PC-3 (cell line): ENCODE measurements at regions not wholly inside any gene's neighbourhood (a gene's known extent, or its start where the extent isn't known, plus 50 kb on each side); places are given as distances from the start of the nearest gene placed in this dataset.

Source experiments
- ATAC-seq: fragments of 200-7000 bp; cut with Tn5 transposase; 2 replicates; pipeline ENCODE4 v1.9.1; 2020; ENCODE audit warnings: mild to moderate bottlenecking, moderate library complexity
- BruUV-seq: library from RNA; stranded (reverse); fragments of 400-500 nt; replicated peaks from 2 replicates; lab custom pipeline; 2021; lab: Mats Ljungman, UMichigan
- CTCF ChIA-PET: fragments of 300-600 bp; sonication (Branson Sonifier 250); formaldehyde crosslinking; loops from one replicate; lab custom pipeline; 2022; ENCODE audit warnings: antibody characterized with exemption; lab: Charles Lee
- POLR2A ChIA-PET: fragments of 300-600 bp; sonication (Branson Sonifier 250); formaldehyde crosslinking; loops from one replicate; lab custom pipeline; 2022; ENCODE audit warnings: antibody characterized with exemption; ENCODE audit not compliant: unreplicated experiment; lab: Charles Lee
- DNase-seq: peaks from one replicate; pipeline ENCODE4 v3.0.0-alpha.2; 2015
- H2AFZ ChIP-seq: fragments of 300-600 bp; sonication (generic); 2 replicates; pipeline ENCODE4 v1.6.0; 2016; ENCODE audit warnings: antibody characterized with exemption, low read length
- H3F3A ChIP-seq: fragments of 300-600 bp; sonication (generic); one replicate; pipeline ENCODE4 v1.6.0; 2017; ENCODE audit warnings: antibody characterized with exemption, low read length, control low read depth, mild to moderate bottlenecking; ENCODE audit not compliant: unreplicated experiment
- H3K27ac ChIP-seq: fragments of 300-600 bp; sonication (generic); 2 replicates; pipeline ENCODE4 v1.5.1; 2016; ENCODE audit warnings: mild to moderate bottlenecking, low read length
- H3K27me3 ChIP-seq: fragments of 300-600 bp; sonication (generic); 2 replicates; pipeline ENCODE4 v1.6.1; 2016; ENCODE audit warnings: low read length, mixed read lengths
- H3K36me3 ChIP-seq: fragments of 300-600 bp; sonication (generic); 2 replicates; pipeline ENCODE4 v1.6.1; 2016; ENCODE audit warnings: low read depth, mixed run types, low read length, mixed read lengths
- H3K4me1 ChIP-seq: fragments of 300-600 bp; sonication (generic); 2 replicates; pipeline ENCODE4 v1.5.1; 2016; ENCODE audit warnings: low read length; ENCODE audit not compliant: insufficient read depth
- H3K4me2 ChIP-seq: fragments of 300-600 bp; sonication (generic); 2 replicates; pipeline ENCODE4 v1.6.0; 2016; ENCODE audit warnings: low read length
- H3K4me3 ChIP-seq: fragments of 300-600 bp; sonication (generic); 2 replicates; pipeline ENCODE4 v1.5.1; 2016; ENCODE audit warnings: mild to moderate bottlenecking, low read length, mixed read lengths
- H3K79me2 ChIP-seq: fragments of 300-600 bp; sonication (generic); 2 replicates; pipeline ENCODE4 v1.6.1; 2017; ENCODE audit warnings: low read length, mixed read lengths
- H3K9ac ChIP-seq: fragments of 300-600 bp; sonication (generic); 2 replicates; pipeline ENCODE4 v1.6.0; 2016; ENCODE audit warnings: mild to moderate bottlenecking, low read length
- H3K9me2 ChIP-seq: fragments of 300-600 bp; sonication (generic); replicated peaks from 2 replicates; pipeline ENCODE4 v1.6.1; 2016; ENCODE audit warnings: mixed run types, low read length, mixed read lengths
- H3K9me3 ChIP-seq: fragments of 300-600 bp; sonication (generic); 2 replicates; pipeline ENCODE4 v1.6.1; 2016; ENCODE audit warnings: low read length, mixed read lengths
- H4K20me1 ChIP-seq: fragments of 300-600 bp; sonication (generic); 2 replicates; pipeline ENCODE4 v1.6.1; 2016; ENCODE audit warnings: low read length, mixed read lengths
- EZH2 ChIP-seq: fragments of 300-600 bp; sonication (generic); IDR thresholded peaks from one replicate; pipeline ENCODE4 v1.6.1; 2017; ENCODE audit warnings: antibody characterized with exemption, mild to moderate bottlenecking, low read length; ENCODE audit not compliant: unreplicated experiment
- EZH2phosphoT487 ChIP-seq: fragments of 300-600 bp; sonication (generic); IDR thresholded peaks from 2 replicates; pipeline ENCODE4 v1.6.1; 2018; ENCODE audit warnings: mild to moderate bottlenecking, antibody characterized with exemption, low read length, borderline replicate concordance
- intact Hi-C: fragments of 100-400 bp; cut with micrococcal nuclease; formaldehyde crosslinking; loops from 2 replicates; pipeline ENCODE4 v1.9.0; 2023
- TF ChIP-seq, protein P1 (sequence below): fragments of 300-600 bp; sonication (generic); conservative IDR thresholded peaks from 2 replicates; pipeline ENCODE4 v1.5.1; 2017; ENCODE audit warnings: antibody characterized with exemption, low read depth, mild to moderate bottlenecking, low read length

DNA sequence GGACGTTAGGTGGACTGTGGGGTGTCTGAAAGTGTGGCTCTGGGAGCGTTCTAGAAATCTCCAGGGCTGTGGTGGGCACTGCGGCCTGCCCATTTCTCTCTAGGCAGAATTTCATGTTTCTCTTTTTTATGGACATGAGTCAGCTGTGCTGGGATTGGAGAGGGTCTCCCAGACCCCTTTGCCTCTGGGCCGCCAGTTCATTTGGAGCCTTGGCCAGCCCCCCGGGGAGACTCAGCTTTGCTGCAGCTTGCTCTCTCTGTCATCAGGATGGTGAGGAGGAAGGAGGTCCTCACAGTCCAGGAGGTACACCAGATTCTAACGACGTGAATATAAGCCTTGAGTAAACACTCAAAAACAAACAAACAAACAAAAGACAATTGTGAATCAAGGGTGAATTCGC is 149.6 kb upstream of the RGMA start:
- Histone ChIP-seq H3K4me3 (no peak overlapping the region), H3K4me1 (no peaks in the 10 kb centered on the region), H3K79me2 (no peaks in the 10 kb centered on the region), H3K9me2 (no peaks in the 10 kb centered on the region), H3K27me3 (peaks cover 52% of the 10 kb centered on the region), H3K27ac (no peak overlapping the region), H3K36me3 (no peaks in the 10 kb centered on the region), H3K9ac (no peak overlapping the region), H3F3A (no peaks in the 10 kb centered on the region), H2AFZ (no peak overlapping the region), H3K9me3 (no peaks in the 10 kb centered on the region), H3K4me2 (no peak overlapping the region), H4K20me1 (no peaks in the 10 kb centered on the region)
- no peak for DNase-seq
- intact Hi-C loops: no loop called here
- TF ChIP-seq EZH2 (no peak), EZH2phosphoT487 (no peak)
- TF ChIP-seq, protein P1, sequence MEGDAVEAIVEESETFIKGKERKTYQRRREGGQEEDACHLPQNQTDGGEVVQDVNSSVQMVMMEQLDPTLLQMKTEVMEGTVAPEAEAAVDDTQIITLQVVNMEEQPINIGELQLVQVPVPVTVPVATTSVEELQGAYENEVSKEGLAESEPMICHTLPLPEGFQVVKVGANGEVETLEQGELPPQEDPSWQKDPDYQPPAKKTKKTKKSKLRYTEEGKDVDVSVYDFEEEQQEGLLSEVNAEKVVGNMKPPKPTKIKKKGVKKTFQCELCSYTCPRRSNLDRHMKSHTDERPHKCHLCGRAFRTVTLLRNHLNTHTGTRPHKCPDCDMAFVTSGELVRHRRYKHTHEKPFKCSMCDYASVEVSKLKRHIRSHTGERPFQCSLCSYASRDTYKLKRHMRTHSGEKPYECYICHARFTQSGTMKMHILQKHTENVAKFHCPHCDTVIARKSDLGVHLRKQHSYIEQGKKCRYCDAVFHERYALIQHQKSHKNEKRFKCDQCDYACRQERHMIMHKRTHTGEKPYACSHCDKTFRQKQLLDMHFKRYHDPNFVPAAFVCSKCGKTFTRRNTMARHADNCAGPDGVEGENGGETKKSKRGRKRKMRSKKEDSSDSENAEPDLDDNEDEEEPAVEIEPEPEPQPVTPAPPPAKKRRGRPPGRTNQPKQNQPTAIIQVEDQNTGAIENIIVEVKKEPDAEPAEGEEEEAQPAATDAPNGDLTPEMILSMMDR: no peak
- ATAC-seq: no peak
- no TSS peak for BruUV-seq
- POLR2A ChIA-PET: no interaction called here
- CTCF ChIA-PET: no interaction called here

DNA sequence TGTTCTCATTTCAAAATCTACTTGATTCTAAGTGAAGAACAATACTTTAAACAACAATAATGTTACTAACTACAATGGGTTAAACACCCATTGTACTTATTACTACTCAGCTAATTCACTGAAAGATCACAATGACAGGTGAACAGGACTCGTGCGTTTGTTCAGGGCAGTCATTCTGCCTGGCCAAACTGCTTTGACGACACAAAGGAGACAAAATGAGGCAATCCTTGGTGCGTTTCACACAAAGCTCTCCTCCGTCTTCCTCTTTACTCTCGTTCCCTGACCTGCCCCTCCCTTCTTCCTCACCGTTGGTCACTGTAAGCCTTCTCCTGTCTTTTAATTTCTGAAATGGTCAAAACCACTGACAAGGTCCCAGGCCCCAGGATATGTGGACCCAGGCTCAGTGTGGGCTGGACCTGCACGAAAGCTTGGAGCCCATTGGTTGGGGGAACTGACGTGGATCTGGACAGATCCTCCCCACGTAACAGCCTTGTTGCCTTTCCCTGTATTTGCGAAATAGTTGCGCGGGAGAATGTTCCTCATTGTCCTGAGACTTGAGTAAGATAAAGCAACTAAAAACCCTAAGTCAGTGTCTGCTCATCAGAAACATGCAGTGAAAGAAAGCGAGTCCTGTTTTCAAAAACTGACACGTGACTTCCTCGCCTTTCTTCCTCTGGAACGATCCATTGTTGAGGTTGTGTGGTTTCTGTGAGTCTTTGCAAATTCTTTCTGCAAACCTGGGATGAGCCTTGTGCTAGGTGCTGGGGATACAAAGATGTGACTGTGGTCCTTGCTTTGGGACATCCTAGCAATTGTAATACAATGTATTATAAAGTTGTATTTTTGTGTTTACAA is 147.1 kb upstream of the RGMA start:
- Histone ChIP-seq H3K36me3 (no peaks in the 10 kb centered on the region), H3K79me2 (no peaks in the 10 kb centered on the region), H3K9me3 (no peaks in the 10 kb centered on the region), H3K4me1 (no peaks in the 10 kb centered on the region), H4K20me1 (no peaks in the 10 kb centered on the region), H3K27me3 (peaks cover 52% of the 10 kb centered on the region), H3K9me2 (no peaks in the 10 kb centered on the region), H2AFZ (no peak overlapping the region), H3K9ac (no peak overlapping the region), H3F3A (no peaks in the 10 kb centered on the region), H3K27ac (no peak overlapping the region), H3K4me3 (no peak overlapping the region), H3K4me2 (no peak overlapping the region)
- CTCF ChIA-PET: no interaction called here
- no TSS peak for BruUV-seq
- POLR2A ChIA-PET: no interaction called here
- intact Hi-C loops: no loop called here
- TF ChIP-seq EZH2: no peak
- DNase-seq (no peak), ATAC-seq (no peak)

DNA sequence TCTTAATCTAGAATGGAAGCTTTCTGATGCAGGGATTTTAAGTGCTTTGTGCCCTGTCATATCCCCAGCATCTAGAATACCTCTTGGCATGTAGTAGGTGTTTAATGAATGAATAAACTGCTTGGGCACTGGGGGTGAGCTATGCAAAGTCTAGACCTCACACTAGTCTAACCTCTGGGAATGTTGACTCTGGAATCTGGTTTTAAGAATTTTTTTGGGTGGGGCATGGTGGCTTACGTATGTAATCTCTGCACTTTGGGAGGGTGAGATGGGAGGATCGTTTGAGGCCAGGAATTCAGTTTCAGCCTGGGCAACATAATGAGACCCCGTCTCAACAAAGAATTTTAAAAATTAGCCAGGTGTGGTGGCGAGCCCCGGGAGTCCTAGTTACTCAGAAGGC is 146.3 kb upstream of the RGMA start:
- TF ChIP-seq EZH2: no peak
- TF ChIP-seq, protein P1: no peak
- no peak for TF ChIP-seq EZH2phosphoT487
- CTCF ChIA-PET: no interaction called here
- POLR2A ChIA-PET: no interaction called here
- BruUV-seq: no TSS peak
- ATAC-seq (no peak), DNase-seq (no peak)
- Histone ChIP-seq H3K79me2 (no peaks in the 10 kb centered on the region), H3F3A (no peaks in the 10 kb centered on the region), H3K4me1 (no peaks in the 10 kb centered on the region), H3K9ac (no peak overlapping the region), H4K20me1 (no peaks in the 10 kb centered on the region), H3K9me2 (no peaks in the 10 kb centered on the region), H3K27me3 (peaks cover 46% of the 10 kb centered on the region), H3K4me3 (no peak overlapping the region), H3K36me3 (no peaks in the 10 kb centered on the region), H3K4me2 (no peak overlapping the region), H2AFZ (no peak overlapping the region), H3K27ac (no peak overlapping the region), H3K9me3 (no peaks in the 10 kb centered on the region)
- intact Hi-C loops: no loop called here
